Myocyte (in vitro differentiated cells): ENCODE measurements at regions not wholly inside any gene's neighbourhood (a gene's known extent, or its start where the extent isn't known, plus 50 kb on each side); places are given as distances from the start of the nearest gene placed in this dataset.
"Not testable (repeated sequence)": the region's sequence is repeated elsewhere in the genome, so short reads cannot be mapped to it uniquely, and the experiment has no call there.

Experiments used
- DNase-seq: peaks from one replicate; pipeline ENCODE4 v3.0.0-alpha.2; 2012; ENCODE audit warnings: low read depth

DNA sequence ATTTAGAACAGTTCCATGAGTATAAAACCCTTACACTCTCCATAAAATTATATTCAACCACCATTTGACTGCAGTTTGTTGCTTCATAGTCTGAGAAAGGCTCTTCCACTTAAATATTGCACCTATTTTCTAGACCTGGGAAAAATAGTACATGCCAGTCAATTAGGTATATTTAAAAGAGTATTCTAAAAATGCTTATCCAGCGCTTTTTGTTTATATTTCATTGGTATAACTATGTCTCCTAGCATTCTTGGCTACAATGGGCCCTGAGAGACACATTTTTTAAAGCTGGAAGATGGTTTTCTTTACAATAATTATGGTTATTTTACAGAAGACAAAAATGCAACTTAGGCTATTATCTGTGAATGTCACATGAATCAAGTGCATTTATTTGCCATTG lies 439.4 kb downstream of the KCNJ18 start:
- DNase-seq: no peak

DNA sequence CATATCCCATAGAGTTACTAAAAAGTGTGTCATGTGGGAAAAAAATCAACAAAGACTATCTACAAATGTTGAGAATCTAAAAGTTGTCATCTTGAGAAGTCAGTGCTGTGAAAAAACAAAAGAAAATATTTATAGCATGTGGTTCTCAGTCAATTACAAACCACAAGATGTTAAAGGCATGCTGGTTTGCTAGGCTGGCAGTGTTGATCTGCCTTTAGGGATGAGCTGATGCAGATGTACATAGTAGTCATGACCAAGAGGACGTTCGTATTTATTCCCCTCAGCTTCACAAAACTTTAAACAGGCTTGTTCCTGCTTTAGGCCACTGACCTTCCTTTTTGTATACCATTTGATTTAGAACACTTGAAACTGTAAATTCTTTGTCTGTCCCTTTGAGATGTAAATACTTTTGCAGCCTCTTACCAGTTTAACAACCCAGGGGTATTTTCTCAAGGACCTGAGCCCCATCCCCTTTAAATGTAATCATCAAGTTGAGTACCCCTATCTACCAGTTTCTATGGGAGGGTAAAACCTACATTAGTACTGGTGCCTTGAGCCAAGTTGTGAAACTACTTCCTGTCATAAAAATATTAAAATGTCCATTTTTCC lies 446.6 kb downstream of the KCNJ18 start:
- DNase-seq: peak; percentile 17

DNA sequence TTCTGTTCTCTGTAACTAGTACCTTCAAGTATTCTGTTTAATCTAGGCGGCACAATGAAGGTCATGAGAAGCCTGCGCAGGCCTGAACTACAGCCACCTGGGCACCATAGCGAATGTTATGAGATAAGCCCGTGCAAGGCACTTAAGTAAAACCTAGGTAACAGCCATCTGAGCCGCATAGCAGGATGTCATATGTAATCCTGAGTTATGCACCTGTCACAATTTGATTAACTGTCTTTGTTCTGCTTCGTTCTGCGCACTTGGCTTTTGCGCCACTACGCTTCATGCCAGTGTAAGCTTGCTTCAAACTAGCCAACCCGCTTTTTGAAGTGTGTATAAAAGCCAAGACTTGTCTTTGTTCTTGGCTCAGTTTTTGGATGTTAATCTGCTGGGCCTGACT lies 449.8 kb downstream of the KCNJ18 start:
- DNase-seq: no peak

DNA sequence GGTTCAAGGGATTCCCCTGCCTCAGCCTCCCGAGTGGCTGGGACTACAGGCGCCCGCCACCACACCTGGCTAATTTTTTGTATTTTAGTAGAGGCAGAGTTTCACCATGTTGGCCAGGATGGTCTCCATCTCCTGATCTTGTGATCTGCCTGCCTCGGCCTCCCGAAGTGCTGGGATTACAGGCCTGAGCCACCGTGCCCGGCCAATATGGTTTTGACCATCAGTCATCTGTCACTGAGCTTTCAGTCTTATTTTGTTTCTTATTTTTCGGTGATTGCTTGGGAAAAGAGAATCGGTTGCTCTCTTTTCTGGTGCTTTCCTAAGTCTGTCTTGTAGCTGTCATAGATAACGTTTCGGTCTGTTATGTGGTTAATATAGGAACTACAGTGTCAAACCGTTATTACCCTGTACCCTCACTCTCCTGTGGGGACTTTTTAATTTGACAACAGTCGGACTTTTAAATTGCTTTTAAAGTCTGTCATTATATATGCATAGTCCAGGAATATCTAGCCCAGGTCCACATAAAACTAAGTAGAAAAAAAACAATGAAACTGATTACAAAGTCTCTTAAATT lies 453.4 kb downstream of the KCNJ18 start:
- no peak for DNase-seq

DNA sequence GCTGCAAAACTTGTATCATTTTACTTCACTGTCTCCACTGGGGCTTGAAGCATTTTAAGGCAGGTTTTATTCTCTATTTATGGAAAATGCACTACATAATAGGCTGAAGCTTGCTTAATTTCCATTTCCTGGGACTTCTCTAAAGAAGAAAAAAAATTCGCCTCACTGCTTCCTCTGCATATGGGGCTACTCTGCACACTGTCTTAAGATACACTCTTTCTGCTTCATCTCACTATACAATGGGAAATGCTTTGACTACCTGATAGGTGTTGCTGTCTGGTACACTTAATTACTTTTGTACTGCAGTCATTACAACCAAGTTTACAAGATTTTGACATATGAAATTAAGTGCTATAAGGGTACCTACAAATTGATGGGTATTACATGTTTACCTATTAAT lies 466.0 kb downstream of the KCNJ18 start:
- no peak for DNase-seq

DNA sequence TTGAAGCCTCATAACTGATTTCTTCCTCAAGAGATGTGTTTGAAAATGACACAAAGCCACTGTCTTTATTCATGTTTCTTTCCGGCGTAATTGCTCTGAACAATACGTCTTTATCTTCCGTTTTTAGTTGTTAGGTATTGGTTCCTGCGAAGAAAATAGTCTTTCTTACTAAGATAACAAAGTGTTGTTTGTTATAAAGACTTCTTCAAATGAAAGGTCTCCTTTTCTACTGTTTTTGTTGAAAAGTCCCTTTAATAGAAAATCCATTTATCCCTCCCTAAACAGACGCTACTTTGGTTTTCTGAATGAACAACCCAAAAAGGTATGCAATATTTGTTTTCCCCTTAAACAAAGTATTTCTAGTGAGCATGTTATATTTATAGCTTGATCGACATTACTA lies 469.1 kb downstream of the KCNJ18 start:
- DNase-seq: no peak

DNA sequence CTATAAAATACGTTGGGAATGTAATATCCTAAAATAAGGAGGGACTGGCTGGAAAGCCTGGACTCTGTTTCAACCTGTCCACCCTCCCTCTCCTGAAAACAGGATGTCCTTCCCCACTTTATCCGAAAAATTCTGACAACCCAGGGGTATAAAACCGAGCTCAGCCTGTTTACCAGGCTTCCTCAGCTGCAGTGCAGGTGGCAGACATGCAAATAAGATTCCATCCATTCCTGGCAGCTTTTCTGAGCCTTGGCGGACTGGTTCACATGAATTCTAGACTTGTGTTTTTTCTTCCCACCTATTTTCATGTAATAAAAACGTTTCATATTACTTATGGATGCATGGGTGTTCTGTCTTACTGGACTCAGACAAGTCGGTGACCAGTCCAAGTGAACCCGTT lies 479.3 kb downstream of the KCNJ18 start:
- no peak for DNase-seq

DNA sequence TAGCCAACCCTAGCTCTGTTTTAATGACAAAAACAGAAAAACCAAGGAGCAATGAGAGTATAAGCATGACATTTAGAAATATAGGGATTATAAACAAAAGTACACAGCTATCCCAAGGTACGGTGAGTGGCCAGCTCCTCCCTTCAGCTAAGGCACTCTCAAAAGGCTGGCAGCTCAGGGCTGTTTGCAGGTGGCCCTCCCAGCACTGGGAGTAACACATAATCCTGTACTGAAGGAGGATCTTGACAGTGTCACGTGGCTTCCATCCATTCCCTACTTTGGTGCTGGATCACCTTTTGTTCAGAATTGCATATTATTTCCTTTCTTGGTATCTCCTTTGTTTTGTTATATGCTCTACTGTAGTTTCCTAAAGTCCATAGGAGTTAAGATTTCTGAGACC lies 500.8 kb downstream of the KCNJ18 start:
- no peak for DNase-seq

DNA sequence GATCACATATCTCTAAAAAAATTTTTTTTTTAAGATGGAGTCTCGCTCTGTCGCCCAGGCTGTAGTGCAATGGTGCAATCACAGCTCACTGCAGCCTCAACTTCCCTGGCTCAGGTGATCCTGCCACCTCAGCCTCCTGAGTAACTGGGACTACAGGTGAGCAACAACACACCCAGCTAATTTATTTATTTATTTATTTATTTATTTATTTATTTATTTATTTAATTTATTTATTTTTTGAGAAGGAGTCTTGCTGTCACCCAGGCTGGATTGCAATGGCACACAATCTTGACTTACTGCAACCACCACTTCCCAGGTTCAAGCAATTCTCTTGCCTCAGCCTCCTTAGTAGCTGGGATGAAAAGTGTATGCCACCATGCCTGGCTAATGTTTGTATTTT lies 507.9 kb downstream of the KCNJ18 start:
- DNase-seq: not testable (repeated sequence)

DNA sequence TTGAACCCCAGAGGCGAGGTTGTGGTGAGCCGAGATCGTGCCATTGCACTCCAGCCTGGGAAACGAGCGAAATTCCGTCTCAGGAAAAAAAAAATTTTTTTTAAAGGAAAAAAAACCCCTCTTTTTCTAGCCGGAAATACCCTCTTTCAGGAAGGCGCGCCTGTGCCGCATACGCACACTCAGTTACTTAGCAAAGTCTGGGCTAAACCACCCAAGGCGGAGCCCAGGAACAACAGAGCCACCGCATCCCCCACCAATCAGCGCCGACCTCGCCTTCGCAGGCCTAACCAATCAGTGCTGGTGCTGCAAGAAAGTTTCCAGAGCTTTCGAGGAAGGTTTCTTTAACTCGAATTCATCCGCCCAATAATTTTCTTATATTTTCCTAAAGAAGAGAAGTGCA lies 510.4 kb downstream of the KCNJ18 start:
- DNase-seq: no peak

DNA sequence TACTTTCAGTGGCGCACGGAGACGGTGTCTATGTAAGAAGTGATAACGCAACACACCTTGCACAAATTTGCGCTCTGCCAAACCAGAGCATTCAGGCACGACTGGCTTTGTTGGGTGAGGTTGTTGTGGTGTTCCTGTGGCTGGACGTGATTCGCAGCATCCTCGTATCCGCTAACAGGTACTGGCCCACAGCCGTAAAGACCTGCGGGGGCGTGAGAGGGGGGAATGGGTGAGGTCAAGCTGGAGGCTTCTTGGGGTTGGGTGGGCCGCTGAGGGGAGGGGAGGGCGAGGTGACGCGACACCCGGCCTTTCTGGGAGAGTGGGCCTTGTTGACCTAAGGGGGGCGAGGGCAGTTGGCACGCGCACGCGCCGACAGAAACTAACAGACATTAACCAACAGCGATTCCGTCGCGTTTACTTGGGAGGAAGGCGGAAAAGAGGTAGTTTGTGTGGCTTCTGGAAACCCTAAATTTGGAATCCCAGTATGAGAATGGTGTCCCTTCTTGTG lies 510.9 kb downstream of the KCNJ18 start:
- no peak for DNase-seq

DNA sequence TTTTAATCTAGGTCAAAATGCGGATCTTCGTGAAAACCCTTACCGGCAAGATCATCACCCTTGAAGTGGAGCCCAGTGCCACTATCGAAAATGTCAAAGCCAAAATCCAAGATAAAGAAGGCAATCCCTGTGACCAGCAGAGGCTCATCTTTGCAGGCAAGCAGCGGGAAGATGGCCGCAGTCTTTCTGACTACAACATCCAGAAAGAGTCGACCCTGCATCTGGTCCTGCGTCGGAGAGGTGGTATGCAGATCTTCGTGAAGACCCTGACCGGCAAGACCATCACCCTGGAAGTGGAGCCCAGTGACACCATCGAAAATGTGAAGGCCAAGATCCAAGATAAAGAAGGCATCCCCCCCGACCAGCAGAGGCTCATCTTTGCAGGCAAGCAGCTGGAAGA lies 511.8 kb downstream of the KCNJ18 start:
- not testable (repeated sequence) for DNase-seq

DNA sequence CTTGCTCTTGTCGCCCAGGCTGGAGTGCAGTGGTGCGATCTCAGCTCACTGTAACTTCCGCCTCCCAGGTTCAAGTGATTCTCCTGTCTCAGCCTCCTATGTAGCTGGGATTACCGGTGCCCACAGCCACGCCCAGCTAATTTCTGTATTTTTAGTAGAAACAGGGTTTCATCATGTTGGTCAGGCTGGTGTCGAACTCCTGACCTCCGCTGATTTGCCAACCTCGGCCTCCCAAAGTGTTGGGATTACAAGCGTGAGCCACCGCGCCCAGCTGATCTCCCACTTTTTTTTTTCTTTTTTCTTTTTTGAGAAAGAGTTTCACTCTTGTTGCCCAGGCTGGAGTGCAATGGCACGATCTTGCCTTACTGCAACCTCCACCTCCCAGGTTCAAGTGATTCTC lies 517.9 kb downstream of the KCNJ18 start:
- DNase-seq: not testable (repeated sequence)

DNA sequence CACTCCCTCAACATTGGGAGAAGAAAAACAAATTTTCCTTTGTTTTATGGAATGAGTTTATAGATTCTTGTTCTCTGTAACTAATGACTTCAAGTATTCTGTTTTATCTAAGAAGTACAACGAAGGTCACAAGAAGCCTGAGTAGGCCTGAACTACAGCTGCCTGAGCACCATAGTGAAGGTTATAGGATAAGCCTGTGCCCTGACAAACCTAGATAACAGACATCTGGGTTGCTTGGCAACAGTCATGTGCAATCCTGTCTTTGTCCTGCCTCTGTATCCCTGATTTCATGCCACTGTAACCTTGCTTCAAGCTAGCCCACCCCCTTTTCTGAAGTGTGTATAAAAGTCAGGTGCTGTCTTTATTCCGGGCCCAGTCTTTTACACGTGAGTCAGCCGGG lies 520.8 kb downstream of the KCNJ18 start:
- DNase-seq: not testable (repeated sequence)

DNA sequence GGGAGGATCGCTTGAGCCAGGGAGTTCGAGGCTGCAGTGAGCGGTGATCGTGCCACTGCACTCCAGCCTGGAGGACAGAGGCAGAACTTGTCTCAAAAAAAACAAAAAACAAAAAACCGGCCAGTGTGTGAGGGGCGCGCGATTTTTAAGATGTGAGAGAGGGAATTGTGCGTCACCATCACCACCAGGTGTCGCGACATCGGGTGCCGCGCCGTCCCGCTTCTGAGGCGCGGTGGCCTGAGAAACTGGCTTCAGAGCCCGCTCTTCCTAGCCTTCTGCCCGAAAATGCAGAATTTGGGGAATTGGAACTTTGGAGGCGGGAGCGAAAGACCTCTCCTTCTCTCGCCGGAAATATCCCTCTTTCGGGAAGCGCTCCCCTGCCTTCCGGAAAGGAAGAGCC lies 524.8 kb downstream of the KCNJ18 start:
- DNase-seq: no peak

DNA sequence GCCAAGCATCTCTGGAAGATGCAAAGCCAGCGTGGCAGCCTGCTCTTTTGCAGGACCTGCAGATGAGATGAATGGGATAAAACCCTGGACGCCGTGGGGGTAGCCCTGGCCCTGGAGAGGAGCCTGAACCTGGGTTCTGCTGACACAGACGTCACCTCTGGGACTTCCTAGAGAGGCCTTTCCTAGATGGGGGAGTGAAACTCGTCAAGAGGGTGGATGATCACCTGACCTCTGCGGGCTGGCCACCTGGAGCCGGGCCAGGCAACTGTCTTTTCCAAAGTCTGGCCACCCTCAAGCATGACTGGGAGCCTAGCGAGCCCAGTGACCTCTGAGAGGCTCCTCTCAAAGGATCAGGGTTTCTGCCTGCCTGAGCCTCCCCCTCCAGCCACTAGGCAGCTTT lies 529.0 kb downstream of the KCNJ18 start:
- no peak for DNase-seq

DNA sequence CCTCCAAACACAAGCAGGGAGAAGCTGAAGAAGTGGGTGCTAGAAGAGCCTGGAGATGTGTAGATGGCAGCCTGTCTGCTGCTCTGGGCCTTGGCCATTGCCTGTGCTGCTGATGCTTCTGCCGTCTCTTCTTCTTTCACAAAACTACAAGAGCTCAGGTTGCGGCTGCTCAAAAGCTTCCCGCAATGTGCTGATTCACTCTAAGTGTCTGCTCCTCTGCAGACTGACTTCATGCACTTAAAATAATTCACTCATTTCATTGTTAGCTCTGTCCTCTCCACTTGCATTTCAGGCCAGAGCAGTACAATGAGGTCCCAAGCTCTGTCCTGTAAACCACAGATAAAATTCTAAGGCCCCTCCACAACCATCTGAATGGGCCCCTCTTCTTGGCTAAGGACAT lies 534.2 kb downstream of the KCNJ18 start:
- DNase-seq: peak; percentile 2

DNA sequence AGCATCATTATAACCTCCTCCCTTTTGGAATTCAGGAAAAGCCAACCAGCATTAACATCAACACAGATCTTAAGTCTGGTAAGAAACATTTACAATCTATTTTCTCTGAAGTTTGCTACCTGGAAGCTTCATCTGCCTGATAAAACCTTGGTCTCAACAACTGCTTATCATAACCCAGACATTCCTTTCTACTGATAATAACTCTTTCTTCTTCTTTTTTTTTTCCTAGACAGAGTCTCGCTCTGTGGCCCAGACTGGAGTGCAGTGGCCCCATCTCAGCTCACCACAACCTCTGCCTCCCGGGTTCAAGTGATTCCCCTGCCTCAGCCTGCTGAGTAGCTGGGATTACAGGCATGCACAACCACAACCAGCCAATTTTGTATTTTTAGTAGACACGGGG lies 534.6 kb downstream of the KCNJ18 start:
- not testable (repeated sequence) for DNase-seq

DNA sequence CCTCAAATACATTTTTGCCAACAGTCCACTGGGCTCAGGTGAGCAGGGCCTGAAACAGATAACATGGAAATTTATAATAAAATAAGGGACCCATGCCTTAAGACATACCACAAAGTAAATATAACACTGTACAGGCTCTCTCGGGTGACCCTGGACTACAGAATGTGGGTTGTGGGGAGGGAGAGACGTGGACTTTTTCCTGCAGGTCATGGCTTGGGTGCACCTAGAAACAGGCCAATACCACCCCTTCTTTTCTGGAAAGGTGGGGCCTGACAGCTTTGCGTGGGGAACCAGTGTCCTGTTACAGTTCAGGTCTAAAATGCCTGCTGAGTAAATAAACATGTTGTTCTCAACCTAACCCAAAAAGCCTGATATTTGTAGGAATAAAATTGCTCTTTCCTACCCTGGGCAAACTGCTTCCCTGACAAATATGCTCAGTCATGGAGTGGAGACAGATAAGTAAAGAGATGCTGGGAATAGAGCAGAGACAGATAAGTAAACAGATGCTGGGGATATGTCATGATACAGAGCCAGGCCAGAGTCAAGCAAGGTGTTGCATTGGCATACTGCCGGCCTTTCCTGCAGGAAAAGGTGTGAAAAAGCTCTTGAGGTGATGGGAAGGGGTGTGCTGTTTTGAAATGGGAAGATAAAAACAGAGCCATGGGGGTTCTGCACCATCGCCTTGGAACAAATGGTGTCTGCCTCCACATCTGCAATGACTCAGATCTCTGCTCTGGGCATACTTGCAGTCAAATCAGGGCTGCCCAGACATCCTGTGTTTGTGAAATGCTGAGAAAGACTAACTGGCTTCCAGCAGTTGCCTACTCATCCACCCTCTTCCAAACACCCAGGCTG lies 535.6 kb downstream of the KCNJ18 start:
- DNase-seq: not testable (repeated sequence)

DNA sequence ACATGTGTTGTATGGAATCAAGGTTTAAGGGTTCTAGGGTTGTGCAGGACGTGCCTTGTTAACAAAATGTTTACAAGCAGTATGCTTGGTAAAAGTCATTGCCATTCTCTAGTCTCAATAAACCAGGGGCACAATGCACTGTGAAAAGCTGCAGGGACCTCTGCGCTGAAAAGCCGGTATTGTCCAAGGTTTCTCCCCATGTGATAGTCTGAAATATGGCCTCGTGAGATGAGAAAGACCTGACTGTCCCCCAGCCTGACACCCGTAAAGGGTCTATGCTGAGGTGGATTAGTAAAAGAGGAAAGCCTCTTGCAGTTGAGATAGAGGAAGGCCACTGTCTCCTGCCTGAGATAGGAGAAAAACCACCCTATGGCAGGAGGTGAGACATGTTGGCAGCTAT lies 537.5 kb downstream of the KCNJ18 start:
- not testable (repeated sequence) for DNase-seq

DNA sequence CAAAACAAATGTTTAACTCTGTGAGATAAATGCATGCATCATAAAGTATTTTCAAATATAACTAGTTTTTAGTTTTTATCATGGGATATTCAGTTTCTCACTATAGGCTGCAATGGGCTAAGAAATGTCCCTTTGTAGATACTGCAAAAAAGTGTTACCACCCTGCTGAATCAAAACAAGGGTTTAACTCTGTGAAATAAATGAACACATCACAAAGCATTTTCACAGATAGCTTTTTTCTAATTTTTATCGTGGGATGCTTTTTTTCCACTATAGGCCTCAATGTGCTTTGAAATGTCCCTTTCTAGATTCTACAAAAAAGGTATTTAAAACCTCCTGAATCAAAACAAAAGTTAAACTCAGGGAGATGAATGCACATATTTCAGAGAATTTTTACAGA lies 541.1 kb downstream of the KCNJ18 start:
- no peak for DNase-seq

DNA sequence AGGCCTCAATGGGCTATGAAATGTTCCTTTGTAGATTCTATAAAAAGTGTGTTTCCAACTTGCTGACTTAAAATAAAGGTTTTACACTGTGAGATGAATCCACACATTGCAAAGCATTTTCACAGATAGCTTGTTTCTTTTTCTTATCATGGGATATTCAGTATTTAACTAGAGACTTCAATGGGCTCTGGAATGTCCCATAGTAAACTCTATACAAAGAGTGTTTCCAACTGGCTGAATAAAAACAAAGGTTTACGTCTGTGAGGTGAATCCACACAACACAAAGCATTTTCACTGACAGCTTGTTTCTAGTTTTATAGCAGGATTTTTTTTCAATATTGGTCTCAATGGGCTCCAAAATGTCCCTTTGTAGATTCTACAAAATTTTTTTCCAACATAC lies 550.1 kb downstream of the KCNJ18 start:
- DNase-seq: no peak
